A673 (cell line): ENCODE measurements at regions not wholly inside any gene's neighbourhood (a gene's known extent, or its start where the extent isn't known, plus 50 kb on each side); places are given as distances from the start of the nearest gene placed in this dataset.

Experiments used
- BruUV-seq: library from RNA; stranded (reverse); fragments of 400-500 nt; replicated peaks from 2 replicates; lab custom pipeline; 2021; lab: Mats Ljungman, UMichigan
- CTCF ChIA-PET: fragments of 300-600 bp; sonication (Branson Sonifier 250); formaldehyde crosslinking; loops from one replicate; lab custom pipeline; 2022; ENCODE audit warnings: antibody characterized with exemption; lab: Charles Lee
- POLR2A ChIA-PET: fragments of 300-600 bp; sonication (Branson Sonifier 250); formaldehyde crosslinking; loops from one replicate; lab custom pipeline; 2022; ENCODE audit warnings: antibody characterized with exemption; ENCODE audit not compliant: low non-redundant PET; lab: Charles Lee
- DNase-seq: peaks from one replicate; pipeline ENCODE4 v3.0.0-alpha.2; 2015; ENCODE audit warnings: low spot score
- H3K27ac ChIP-seq: fragments of 200-600 bp; sonication (generic); 2 replicates; pipeline ENCODE4 v1.5.1; 2016; ENCODE audit warnings: mixed run types, low read depth, mild to moderate bottlenecking, mixed read lengths, antibody characterized with exemption, low read length; ENCODE audit not compliant: poor library complexity, severe bottlenecking
- H3K27me3 ChIP-seq: fragments of 200-600 bp; sonication (generic); replicated peaks from 2 replicates; pipeline ENCODE4 v1.6.1; 2017; ENCODE audit warnings: mixed run types, low read depth, mild to moderate bottlenecking, mixed read lengths, antibody characterized with exemption, low read length; ENCODE audit not compliant: insufficient read depth, poor library complexity
- H3K36me3 ChIP-seq: fragments of 200-600 bp; sonication (generic); 2 replicates; pipeline ENCODE4 v1.6.1; 2016; ENCODE audit warnings: mixed run types, mild to moderate bottlenecking, mixed read lengths, antibody characterized with exemption, low read length; ENCODE audit not compliant: insufficient read depth, poor library complexity, severe bottlenecking
- H3K4me1 ChIP-seq: fragments of 200-600 bp; sonication (generic); 2 replicates; pipeline ENCODE4 v1.6.1; 2017; ENCODE audit warnings: mixed run types, mild to moderate bottlenecking, mixed read lengths, antibody characterized with exemption, low read length; ENCODE audit not compliant: insufficient read depth, poor library complexity, severe bottlenecking
- H3K4me3 ChIP-seq: fragments of 200-600 bp; sonication (generic); 2 replicates; pipeline ENCODE4 v1.5.1; 2016; ENCODE audit warnings: low read depth, mixed run types, mild to moderate bottlenecking, mixed read lengths, low read length; ENCODE audit not compliant: poor library complexity, severe bottlenecking
- H3K9me3 ChIP-seq: fragments of 200-600 bp; sonication (generic); 2 replicates; pipeline ENCODE4 v1.6.1; 2016; ENCODE audit warnings: mixed run types, low read depth, mild to moderate bottlenecking, mixed read lengths, antibody characterized with exemption, low read length; ENCODE audit not compliant: poor library complexity, severe bottlenecking
- CTCF ChIP-seq: fragments of 300-800, 200-600 bp; sonication (generic); conservative IDR thresholded peaks from 2 replicates; pipeline ENCODE4 v1.5.1; 2017; ENCODE audit warnings: low read depth, mild to moderate bottlenecking, antibody characterized with exemption, low read length, moderate library complexity, mixed read lengths
- EZH2 ChIP-seq: fragments of 200-600 bp; sonication (generic); IDR thresholded peaks from 2 replicates; pipeline ENCODE4 v1.6.1; 2017; ENCODE audit warnings: borderline replicate concordance, low read depth, mild to moderate bottlenecking, mixed read lengths, antibody characterized with exemption, low read length; ENCODE audit not compliant: poor library complexity, severe bottlenecking
- intact Hi-C: fragments of 100-400 bp; cut with micrococcal nuclease; formaldehyde crosslinking; loops from one replicate; pipeline ENCODE4 v1.10.0; 2022; ENCODE audit not compliant: unreplicated experiment

GRCh38 chr13:40186041-40186440, 480.4 kb downstream of the FOXO1 start:
- no peak for DNase-seq
- no peaks in the 10 kb centered on the region for H3K4me1 ChIP-seq
- H3K36me3 ChIP-seq = no peaks in the 10 kb centered on the region
- intact Hi-C loops = no loop called here
- H3K27me3 ChIP-seq = no peaks in the 10 kb centered on the region
- no peaks in the 10 kb centered on the region for H3K9me3 ChIP-seq
- no peak overlapping the region for H3K4me3 ChIP-seq
- BruUV-seq = no TSS peak
- ChIA-PET CTCF (no interaction called here), POLR2A (no interaction called here)
- no peak overlapping the region for H3K27ac ChIP-seq
- TF ChIP-seq EZH2 (no peak), CTCF (no peak)

- no peaks in the 10 kb centered on the region for H3K27me3 ChIP-seq
- H3K4me1 ChIP-seq = no peaks in the 10 kb centered on the region
- no peak for DNase-seq
- intact Hi-C loops = no loop called here
- no peak overlapping the region for H3K27ac ChIP-seq
- H3K9me3 ChIP-seq = no peaks in the 10 kb centered on the region
- BruUV-seq = no TSS peak
- no peak overlapping the region for H3K4me3 ChIP-seq
- no peak for TF ChIP-seq CTCF
- TF ChIP-seq EZH2 = no peak
- ChIA-PET CTCF (no interaction called here), POLR2A (no interaction called here)
- H3K36me3 ChIP-seq = no peaks in the 10 kb centered on the region
Measured at GRCh38 chr13:40186626-40187323, 479.7 kb downstream of the FOXO1 start.

- no peaks in the 10 kb centered on the region for H3K9me3 ChIP-seq
- no peaks in the 10 kb centered on the region for H3K36me3 ChIP-seq
Measured at GRCh38 chr13:40187324-40187795, 479.1 kb downstream of the FOXO1 start.

More at GRCh38 chr13:40187324-40187795, 479.1 kb downstream of the FOXO1 start:
- POLR2A ChIA-PET = no interaction called here
- no peaks in the 10 kb centered on the region for H3K4me1 ChIP-seq
- intact Hi-C loops = no loop called here
- CTCF ChIA-PET = no interaction called here
- BruUV-seq = no TSS peak
- no peak overlapping the region for H3K4me3 ChIP-seq
- H3K27ac ChIP-seq = no peak overlapping the region
- DNase-seq = no peak
- no peaks in the 10 kb centered on the region for H3K27me3 ChIP-seq
- TF ChIP-seq CTCF (no peak), EZH2 (no peak)
